OCI-LY3 (cell line): ENCODE measurements at regions not wholly inside any gene's neighbourhood (a gene's known extent, or its start where the extent isn't known, plus 50 kb on each side); places are given as distances from the start of the nearest gene placed in this dataset.
A peak's percentile ranks its signal among the peaks of the same experiment; 100 is the strongest.

Source experiments
- H2AFZ ChIP-seq: fragments of 200-600, 300-600 bp; shearing (Covaris generic); 2 replicates; pipeline ENCODE4 v1.6.0; 2014; ENCODE audit warnings: antibody characterized with exemption, low read depth, low read length
- H3K27ac ChIP-seq: fragments of 200-600, 300-600 bp; sonication (generic); 2 replicates; pipeline ENCODE4 v1.5.1; 2014; ENCODE audit warnings: mild to moderate bottlenecking, low read length, moderate library complexity, mixed read lengths
- H3K27me3 ChIP-seq: fragments of 200-600, 300-600 bp; sonication (generic); 2 replicates; pipeline ENCODE4 v1.6.1; 2014; ENCODE audit warnings: low read depth, low read length, mixed read lengths
- H3K36me3 ChIP-seq: fragments of 200-600, 300-600 bp; sonication (generic); replicated peaks from 2 replicates; pipeline ENCODE3; 2014; ENCODE audit warnings: low read depth, low read length, mixed read lengths
- H3K4me1 ChIP-seq: fragments of 300-600, 200-600 bp; sonication (generic); 2 replicates; pipeline ENCODE4 v1.6.1; 2014; ENCODE audit warnings: low read length, mixed read lengths
- H3K4me2 ChIP-seq: fragments of 200-600, 300-600 bp; sonication (generic); 2 replicates; pipeline ENCODE4 v1.6.1; 2014; ENCODE audit warnings: low read length, mixed read lengths
- H3K4me3 ChIP-seq: fragments of 300-600, 200-600 bp; sonication (generic); 2 replicates; pipeline ENCODE4 v1.5.1; 2014; ENCODE audit warnings: antibody characterized with exemption, mild to moderate bottlenecking, low read length, moderate library complexity
- H3K79me2 ChIP-seq: fragments of 300-600, 200-600 bp; shearing (Covaris generic); 2 replicates; pipeline ENCODE4 v1.6.1; 2014; ENCODE audit warnings: mild to moderate bottlenecking, low read length, mixed read lengths
- H3K9ac ChIP-seq: fragments of 300-600, 200-600 bp; shearing (Covaris generic); 2 replicates; pipeline ENCODE4 v1.6.0; 2014; ENCODE audit warnings: mild to moderate bottlenecking, low read length, moderate library complexity
- H3K9me3 ChIP-seq: fragments of 200-600, 300-600 bp; shearing (Covaris generic); 2 replicates; pipeline ENCODE4 v1.6.1; 2014; ENCODE audit warnings: low read length, mixed read lengths; ENCODE audit not compliant: insufficient read depth
- H4K20me1 ChIP-seq: fragments of 200-600, 300-600 bp; sonication (generic); 2 replicates; pipeline ENCODE4 v1.6.1; 2016; ENCODE audit warnings: low read length, mixed read lengths; ENCODE audit not compliant: insufficient read depth
- EZH2phosphoT487 ChIP-seq: fragments of 200-600 bp; shearing (Covaris generic); IDR thresholded peaks from 2 replicates; pipeline ENCODE4 v1.6.1; 2018; ENCODE audit warnings: antibody characterized with exemption, mixed run types, low read depth
- TF ChIP-seq, protein P1 (sequence below): fragments of 200-600, 300-600 bp; sonication (generic); IDR thresholded peaks from 2 replicates; pipeline ENCODE4 v1.5.1; 2014; ENCODE audit warnings: antibody characterized with exemption, low read length, low read depth

DNA sequence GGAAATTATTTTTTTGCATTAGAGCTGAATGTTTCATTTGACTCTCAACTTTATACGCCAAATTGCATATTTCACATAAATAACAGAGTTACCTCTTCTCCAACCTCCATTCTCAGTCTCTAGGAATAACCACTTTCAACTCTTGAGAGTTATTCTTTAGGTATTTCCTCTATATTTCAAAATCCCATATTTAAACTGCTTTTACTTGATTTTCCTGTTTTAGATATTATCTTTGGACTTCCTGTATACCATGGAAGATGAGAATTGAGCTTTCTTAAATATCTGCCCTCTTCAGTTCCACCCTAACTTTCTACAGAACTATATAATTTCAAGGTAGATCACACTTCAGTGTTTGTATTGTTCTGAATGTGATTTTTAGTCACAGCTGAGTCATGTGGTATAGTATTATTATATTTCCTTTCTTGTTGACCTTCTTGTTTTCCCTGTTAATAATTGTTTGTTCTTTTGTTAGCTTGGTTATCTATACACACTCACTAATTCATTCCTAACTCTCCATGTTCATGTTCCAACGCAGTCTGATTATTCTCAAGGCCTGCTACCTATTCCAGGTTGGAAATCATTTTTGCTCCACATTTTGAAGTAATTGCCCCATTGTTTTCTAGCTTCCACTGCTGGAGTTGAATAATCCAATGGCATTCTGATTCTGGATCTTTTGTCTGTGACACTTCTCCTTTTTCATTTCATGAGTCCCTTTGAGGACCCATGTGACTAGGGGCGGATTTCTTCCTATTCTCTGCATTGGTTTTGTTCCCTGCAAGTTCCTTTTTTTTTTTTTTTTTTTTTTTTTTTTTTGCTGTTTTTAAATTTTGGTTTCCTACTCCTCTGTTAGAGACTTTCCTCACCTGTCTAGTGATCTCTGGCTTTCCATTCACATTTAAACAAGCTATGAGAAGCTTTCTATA lies 156.8 kb upstream of the RBMS1 start:
- no peaks in the 10 kb centered on the region for H3K27me3 ChIP-seq
- no peaks in the 10 kb centered on the region for H3K4me1 ChIP-seq
- H3K4me3 ChIP-seq: no peak overlapping the region
- no peak overlapping the region for H2AFZ ChIP-seq
- no peaks in the 10 kb centered on the region for H4K20me1 ChIP-seq
- H3K27ac ChIP-seq: no peak overlapping the region
- H3K79me2 ChIP-seq: no peaks in the 10 kb centered on the region
- TF ChIP-seq, protein P1, sequence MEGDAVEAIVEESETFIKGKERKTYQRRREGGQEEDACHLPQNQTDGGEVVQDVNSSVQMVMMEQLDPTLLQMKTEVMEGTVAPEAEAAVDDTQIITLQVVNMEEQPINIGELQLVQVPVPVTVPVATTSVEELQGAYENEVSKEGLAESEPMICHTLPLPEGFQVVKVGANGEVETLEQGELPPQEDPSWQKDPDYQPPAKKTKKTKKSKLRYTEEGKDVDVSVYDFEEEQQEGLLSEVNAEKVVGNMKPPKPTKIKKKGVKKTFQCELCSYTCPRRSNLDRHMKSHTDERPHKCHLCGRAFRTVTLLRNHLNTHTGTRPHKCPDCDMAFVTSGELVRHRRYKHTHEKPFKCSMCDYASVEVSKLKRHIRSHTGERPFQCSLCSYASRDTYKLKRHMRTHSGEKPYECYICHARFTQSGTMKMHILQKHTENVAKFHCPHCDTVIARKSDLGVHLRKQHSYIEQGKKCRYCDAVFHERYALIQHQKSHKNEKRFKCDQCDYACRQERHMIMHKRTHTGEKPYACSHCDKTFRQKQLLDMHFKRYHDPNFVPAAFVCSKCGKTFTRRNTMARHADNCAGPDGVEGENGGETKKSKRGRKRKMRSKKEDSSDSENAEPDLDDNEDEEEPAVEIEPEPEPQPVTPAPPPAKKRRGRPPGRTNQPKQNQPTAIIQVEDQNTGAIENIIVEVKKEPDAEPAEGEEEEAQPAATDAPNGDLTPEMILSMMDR: no peak
- TF ChIP-seq EZH2phosphoT487: no peak
- no peaks in the 10 kb centered on the region for H3K36me3 ChIP-seq
- no peaks in the 10 kb centered on the region for H3K9me3 ChIP-seq
- H3K9ac ChIP-seq: no peak overlapping the region
- H3K4me2 ChIP-seq: no peak overlapping the region

DNA sequence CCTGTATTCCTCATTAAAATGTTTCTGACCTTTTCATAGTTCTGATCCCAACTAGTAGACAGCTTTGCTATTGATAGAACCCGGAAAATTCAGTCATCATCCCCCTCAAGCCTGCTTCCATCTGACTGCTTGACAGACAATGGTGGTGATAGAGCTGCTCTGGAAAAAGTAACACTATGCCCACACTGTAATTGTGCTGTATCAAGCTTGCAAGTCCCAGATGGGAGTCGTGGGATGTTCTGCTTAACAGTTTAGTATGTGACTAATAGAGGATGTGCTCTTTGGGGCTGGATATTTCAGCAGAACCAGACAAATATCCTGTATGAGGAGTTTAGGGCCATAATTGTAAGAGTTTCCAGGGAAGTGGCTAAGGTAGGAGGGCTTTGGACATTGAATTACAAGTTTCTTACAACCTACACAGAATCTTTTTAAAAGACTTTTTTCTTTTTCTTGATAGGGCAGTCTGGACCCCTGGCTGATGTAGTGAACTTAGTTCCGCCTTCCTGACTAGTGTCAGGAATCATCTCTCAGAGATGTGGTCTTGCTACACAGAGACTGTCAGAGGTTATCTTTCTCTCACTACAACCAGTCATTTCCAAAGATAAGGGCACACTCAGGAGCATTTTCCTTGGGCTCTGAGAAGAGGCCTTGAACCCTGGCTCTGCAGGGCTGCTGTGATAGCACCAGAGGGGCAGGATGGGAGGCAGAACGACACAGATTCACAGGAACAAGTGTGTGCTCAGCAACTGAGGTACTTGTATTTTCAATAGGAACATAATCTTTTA lies 158.0 kb upstream of the RBMS1 start:
- no peak overlapping the region for H3K27ac ChIP-seq
- H3K4me3 ChIP-seq: no peak overlapping the region
- H3K9me3 ChIP-seq: no peaks in the 10 kb centered on the region
- H3K27me3 ChIP-seq: no peaks in the 10 kb centered on the region
- no peaks in the 10 kb centered on the region for H3K4me1 ChIP-seq
- no peaks in the 10 kb centered on the region for H3K79me2 ChIP-seq
- H4K20me1 ChIP-seq: no peaks in the 10 kb centered on the region
- TF ChIP-seq EZH2phosphoT487: no peak
- TF ChIP-seq, protein P1: no peak
- H3K4me2 ChIP-seq: no peak overlapping the region
- H2AFZ ChIP-seq: no peak overlapping the region
- H3K9ac ChIP-seq: no peak overlapping the region
- H3K36me3 ChIP-seq: no peaks in the 10 kb centered on the region

DNA sequence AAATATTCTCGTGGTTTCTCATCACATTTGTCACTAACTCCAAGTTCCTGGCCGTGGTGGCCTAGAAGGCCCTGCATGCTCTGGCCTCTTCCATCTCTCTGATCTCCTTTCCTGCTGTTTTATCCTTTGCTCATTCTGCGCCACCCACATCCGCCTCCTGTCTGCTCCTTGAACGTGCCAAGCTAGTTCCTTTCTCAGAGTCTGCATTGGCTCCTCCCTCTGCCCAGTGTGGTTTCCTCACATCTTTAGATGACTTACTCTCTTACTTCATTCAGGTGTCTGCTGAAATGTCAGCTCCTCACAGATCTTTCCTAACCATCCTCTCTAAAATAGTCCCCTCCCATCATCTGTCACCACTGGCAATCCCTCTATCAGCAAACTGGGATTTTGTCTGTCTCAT lies 158.6 kb upstream of the RBMS1 start:
- H3K27me3 ChIP-seq: no peaks in the 10 kb centered on the region
- H3K9ac ChIP-seq: no peak overlapping the region
- H4K20me1 ChIP-seq: no peaks in the 10 kb centered on the region
- H3K4me1 ChIP-seq: no peaks in the 10 kb centered on the region
- no peak for TF ChIP-seq EZH2phosphoT487
- TF ChIP-seq, protein P1: no peak
- H3K27ac ChIP-seq: no peak overlapping the region
- no peak overlapping the region for H3K4me3 ChIP-seq
- no peaks in the 10 kb centered on the region for H3K36me3 ChIP-seq
- no peaks in the 10 kb centered on the region for H3K79me2 ChIP-seq
- no peaks in the 10 kb centered on the region for H3K9me3 ChIP-seq
- no peak overlapping the region for H3K4me2 ChIP-seq
- H2AFZ ChIP-seq: peak overlapping the region; percentile 4; the same call in 1 of the 2 replicates

DNA sequence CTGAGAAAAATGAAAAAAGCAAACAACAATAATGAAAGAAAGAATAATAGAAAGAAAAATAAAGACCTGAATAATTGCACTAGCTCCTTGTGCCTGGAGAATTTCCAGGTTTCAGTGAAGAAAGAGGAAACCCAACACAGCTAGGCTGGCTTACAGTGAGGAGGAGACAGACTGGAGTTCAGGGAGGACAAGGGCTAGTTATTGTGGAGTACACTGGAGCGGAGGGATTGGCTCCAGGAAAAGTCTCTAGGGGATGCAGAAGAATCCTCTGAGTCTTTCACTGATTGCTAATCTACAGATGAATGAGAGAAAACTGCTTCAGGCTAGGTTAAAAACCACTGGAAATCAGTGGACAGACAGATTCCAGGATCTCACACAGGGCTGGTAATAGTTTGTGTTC lies 163.6 kb upstream of the RBMS1 start:
- H3K4me2 ChIP-seq: no peak overlapping the region
- no peak overlapping the region for H3K9ac ChIP-seq
- H3K27ac ChIP-seq: no peak overlapping the region
- no peaks in the 10 kb centered on the region for H3K27me3 ChIP-seq
- H3K36me3 ChIP-seq: no peaks in the 10 kb centered on the region
- no peak overlapping the region for H3K4me3 ChIP-seq
- no peak overlapping the region for H2AFZ ChIP-seq
- H3K9me3 ChIP-seq: no peaks in the 10 kb centered on the region
- H3K4me1 ChIP-seq: no peaks in the 10 kb centered on the region
- H3K79me2 ChIP-seq: no peaks in the 10 kb centered on the region
- H4K20me1 ChIP-seq: no peaks in the 10 kb centered on the region
- TF ChIP-seq, protein P1: no peak
- no peak for TF ChIP-seq EZH2phosphoT487
